Brain microvascular endothelial cell (primary cell): ENCODE measurements at regions not wholly inside any gene's neighbourhood (a gene's known extent, or its start where the extent isn't known, plus 50 kb on each side); places are given as distances from the start of the nearest gene placed in this dataset.

Experiments
- DNase-seq: peaks from one replicate; pipeline ENCODE4 v3.0.0-alpha.2; 2020
- H3K27ac ChIP-seq: fragments of 250-450 bp; sonication (Bioruptor Pico); 2 replicates; pipeline ENCODE4 v1.5.1; 2020; ENCODE audit warnings: mild to moderate bottlenecking, moderate library complexity
- H3K27me3 ChIP-seq: fragments of 250-450 bp; sonication (Bioruptor Pico); replicated peaks from 2 replicates; pipeline ENCODE4 v1.5.1; 2020; ENCODE audit warnings: mild to moderate bottlenecking
- H3K36me3 ChIP-seq: fragments of 250-450 bp; sonication (Bioruptor Pico); replicated peaks from 2 replicates; pipeline ENCODE4 v1.5.1; 2020; ENCODE audit warnings: mild to moderate bottlenecking
- H3K4me3 ChIP-seq: 2 replicates; pipeline ENCODE4 v1.5.1; 2011; ENCODE audit warnings: low read depth, mild to moderate bottlenecking, control low read depth, low read length, moderate library complexity
- CTCF ChIP-seq: IDR thresholded peaks from 2 replicates; pipeline ENCODE4 v1.5.1; 2011; ENCODE audit warnings: low read depth, mild to moderate bottlenecking, moderate library complexity, low read length, control low read depth, inconsistent platforms; ENCODE audit errors: missing control alignments
- in situ Hi-C: cut with HindIII; loops from 2 replicates; pipeline ENCODE4 v1.10.0; 2017; ENCODE audit warnings: low sequenced_read_pairs, low pct_ligation_motif_present

DNA sequence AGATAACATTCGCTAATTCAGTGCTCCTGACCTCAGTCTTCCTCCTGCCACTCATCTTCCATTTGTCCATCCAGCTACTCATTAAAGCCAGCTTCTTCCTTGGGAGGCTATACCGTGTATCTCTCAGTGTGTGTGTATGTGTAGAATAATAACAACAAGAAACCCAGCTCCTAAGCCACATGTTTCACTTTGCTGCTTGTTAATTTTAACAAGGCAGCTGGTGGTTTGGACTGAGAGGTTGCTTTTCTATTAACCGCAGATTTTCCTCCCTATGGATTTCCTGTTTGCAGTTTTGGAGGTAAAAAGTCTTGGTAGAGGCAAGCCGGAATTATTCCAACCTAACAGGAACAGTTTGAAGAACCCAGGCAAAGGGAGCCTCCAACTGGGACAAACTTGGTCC lies 165.0 kb downstream of the ADAMTS15 start:
- H3K36me3 ChIP-seq, result no peaks in the 10 kb centered on the region
- H3K27ac ChIP-seq, result no peak overlapping the region
- no peak overlapping the region for H3K4me3 ChIP-seq
- DNase-seq, result no peak
- TF ChIP-seq CTCF, result no peak
- in situ Hi-C loops, result no loop called here
- no peaks in the 10 kb centered on the region for H3K27me3 ChIP-seq

- Histone ChIP-seq H3K27ac (no peak overlapping the region), H3K4me3 (no peak overlapping the region), H3K27me3 (no peaks in the 10 kb centered on the region), H3K36me3 (no peaks in the 10 kb centered on the region)
- TF ChIP-seq CTCF, result no peak
- no peak for DNase-seq
- in situ Hi-C loops, result no loop called here
Observed at GRCh38 chr11:130614591-130614990, 166.1 kb downstream of the ADAMTS15 start.

- Histone ChIP-seq H3K36me3 (no peaks in the 10 kb centered on the region), H3K4me3 (no peak overlapping the region), H3K27me3 (no peaks in the 10 kb centered on the region), H3K27ac (no peak overlapping the region)
- in situ Hi-C loops, result no loop called here
- no peak for TF ChIP-seq CTCF
- no peak for DNase-seq
Observed at GRCh38 chr11:130615561-130615960, 167.1 kb downstream of the ADAMTS15 start.

DNA sequence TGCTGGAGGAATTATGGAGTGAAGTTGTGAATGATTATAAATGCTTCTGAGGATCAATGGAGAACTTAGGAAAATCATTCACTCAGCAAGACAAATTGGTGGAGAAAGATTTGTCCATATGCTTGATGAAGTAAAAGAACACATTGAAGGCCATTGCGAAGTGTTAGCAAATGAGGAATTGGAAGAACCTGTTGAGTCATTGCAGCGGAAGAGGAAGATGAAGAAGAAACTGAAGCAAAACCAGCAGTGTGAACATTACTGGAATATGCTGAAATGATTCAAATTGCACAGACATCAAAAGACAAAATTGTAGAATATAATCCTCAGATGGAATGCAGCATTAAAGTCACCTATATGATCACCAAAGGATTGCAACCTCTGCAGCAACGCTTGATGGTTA lies 168.1 kb downstream of the ADAMTS15 start:
- in situ Hi-C loops, result no loop called here
- no peaks in the 10 kb centered on the region for H3K27me3 ChIP-seq
- no peak for DNase-seq
- H3K36me3 ChIP-seq, result no peaks in the 10 kb centered on the region
- no peak overlapping the region for H3K4me3 ChIP-seq
- TF ChIP-seq CTCF, result no peak
- no peak overlapping the region for H3K27ac ChIP-seq

- Histone ChIP-seq H3K36me3 (no peaks in the 10 kb centered on the region), H3K27me3 (no peaks in the 10 kb centered on the region), H3K27ac (no peak overlapping the region), H3K4me3 (no peak overlapping the region)
- in situ Hi-C loops, result no loop called here
- no peak for TF ChIP-seq CTCF
- DNase-seq, result no peak
Observed at GRCh38 chr11:130617001-130617400, 168.6 kb downstream of the ADAMTS15 start.

DNA sequence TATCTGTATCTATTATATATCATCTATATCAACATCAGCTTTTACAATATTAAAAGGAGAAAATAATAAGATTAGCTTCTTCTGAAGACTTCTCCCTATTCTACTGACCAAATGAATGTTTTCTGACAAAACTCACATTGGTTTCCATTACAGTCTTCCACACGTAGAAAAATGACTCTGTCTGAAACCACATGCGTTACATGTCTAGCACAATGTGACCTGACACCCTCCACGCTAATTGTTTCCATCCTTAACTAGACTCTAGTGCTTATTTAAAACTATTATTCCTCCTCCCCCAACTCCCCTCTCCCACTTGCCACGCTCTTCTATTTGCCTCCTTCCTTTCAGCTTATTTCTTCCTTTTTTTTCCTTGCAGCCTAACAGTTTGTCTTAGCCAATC lies 172.1 kb downstream of the ADAMTS15 start:
- H3K36me3 ChIP-seq, result no peaks in the 10 kb centered on the region
- in situ Hi-C loops, result no loop called here
- no peak overlapping the region for H3K4me3 ChIP-seq
- no peaks in the 10 kb centered on the region for H3K27me3 ChIP-seq
- no peak overlapping the region for H3K27ac ChIP-seq
- TF ChIP-seq CTCF, result no peak
- no peak for DNase-seq
